GM12891 (cell line): ENCODE measurements at regions not wholly inside any gene's neighbourhood (a gene's known extent, or its start where the extent isn't known, plus 50 kb on each side); places are given as distances from the start of the nearest gene placed in this dataset.

Source experiments
- PAX5 ChIP-seq: IDR thresholded peaks from 2 replicates; pipeline ENCODE4 v1.6.1; 2011; ENCODE audit warnings: low read length, moderate library complexity, mild to moderate bottlenecking; ENCODE audit not compliant: insufficient read depth, severe bottlenecking
- POLR2A ChIP-seq: IDR thresholded peaks from 2 replicates; pipeline ENCODE4 v1.6.1; 2011; ENCODE audit warnings: low read depth, low read length, control low read depth
- POLR2AphosphoS5 ChIP-seq: IDR thresholded peaks from 2 replicates; pipeline ENCODE4 v1.6.1; 2011; ENCODE audit warnings: low read depth, low read length, control low read depth
- TAF1 ChIP-seq: IDR thresholded peaks from 2 replicates; pipeline ENCODE4 v1.6.1; 2011; ENCODE audit warnings: low read depth, low read length, control low read depth

DNA sequence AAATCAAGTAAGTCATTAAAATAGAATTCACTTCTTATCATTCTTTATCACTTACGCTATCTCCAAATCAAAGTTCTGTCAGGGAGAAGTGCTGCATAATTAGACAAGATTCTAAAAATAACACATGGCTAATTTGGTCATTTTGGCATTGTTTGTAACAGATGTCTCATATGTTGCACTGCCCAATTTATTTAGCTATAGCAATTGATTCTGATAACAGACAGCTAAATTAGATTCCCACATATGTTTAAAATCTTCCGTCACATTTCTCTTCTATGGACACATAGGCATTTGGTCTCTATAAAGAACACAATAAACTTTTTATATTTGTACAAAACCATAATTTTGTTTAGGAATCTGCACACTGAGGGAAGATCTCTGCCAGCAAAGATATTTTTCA is 644.5 kb upstream of the VRK2 start:
- no peak for TF ChIP-seq POLR2A
- TF ChIP-seq POLR2AphosphoS5 = no peak
- no peak for TF ChIP-seq PAX5
- TF ChIP-seq TAF1 = no peak
